Neural progenitor cell (in vitro differentiated cells): ENCODE measurements at regions not wholly inside any gene's neighbourhood (a gene's known extent, or its start where the extent isn't known, plus 50 kb on each side); places are given as distances from the start of the nearest gene placed in this dataset.
A peak's percentile ranks its signal among the peaks of the same experiment; 100 is the strongest.

ENCODE experiments used
- DNase-seq: peaks from one replicate; pipeline ENCODE4 v3.0.0-alpha.2; 2016; ENCODE audit warnings: low spot score
- H2AFZ ChIP-seq: fragments of 200-600 bp; sonication (generic); replicated peaks from 2 replicates; pipeline ENCODE4 v1.6.1; 2016; ENCODE audit warnings: antibody characterized with exemption
- H3F3A ChIP-seq: fragments of 200-600 bp; sonication (generic); 2 replicates; pipeline ENCODE4 v1.6.1; 2016; ENCODE audit warnings: antibody characterized with exemption, low read depth
- H3K27ac ChIP-seq: fragments of 200-600 bp; sonication (generic); 2 replicates; pipeline ENCODE4 v1.5.1; 2016; ENCODE audit warnings: mild to moderate bottlenecking
- H3K27me3 ChIP-seq: fragments of 200-600 bp; sonication (generic); 2 replicates; pipeline ENCODE4 v1.6.1; 2016; ENCODE audit warnings: mild to moderate bottlenecking, moderate library complexity
- H3K36me3 ChIP-seq: fragments of 200-600 bp; sonication (generic); 2 replicates; pipeline ENCODE4 v1.5.1; 2016
- H3K4me1 ChIP-seq: fragments of 200-600 bp; sonication (generic); 2 replicates; pipeline ENCODE4 v1.6.1; 2016; ENCODE audit warnings: mixed run types
- H3K4me2 ChIP-seq: fragments of 200-600 bp; sonication (generic); 2 replicates; pipeline ENCODE4 v1.6.1; 2016
- H3K4me3 ChIP-seq: fragments of 200-600 bp; sonication (generic); 2 replicates; pipeline ENCODE4 v1.5.1; 2016
- H3K79me2 ChIP-seq: fragments of 200-600 bp; sonication (generic); 2 replicates; pipeline ENCODE4 v1.6.1; 2016; ENCODE audit warnings: low read depth
- H3K9ac ChIP-seq: fragments of 200-600 bp; sonication (generic); 2 replicates; pipeline ENCODE4 v1.6.1; 2016
- H3K9me3 ChIP-seq: fragments of 200-600 bp; sonication (generic); 2 replicates; pipeline ENCODE4 v1.5.1; 2016; ENCODE audit warnings: low read depth
- H4K20me1 ChIP-seq: fragments of 200-600 bp; sonication (generic); 2 replicates; pipeline ENCODE4 v1.6.1; 2016; ENCODE audit warnings: low read depth
- H3K27ac Mint-ChIP-seq: 3 replicates; pipeline ENCODE4 v1.8.0; 2021; ENCODE audit warnings: mixed read lengths
- H3K27me3 Mint-ChIP-seq: 2 replicates; pipeline ENCODE4 v1.8.0; 2022; ENCODE audit warnings: low read depth, mild to moderate bottlenecking, inconsistent platforms, moderate library complexity, mixed read lengths; ENCODE audit not compliant: insufficient read depth
- H3K36me3 Mint-ChIP-seq: 3 replicates; pipeline ENCODE4 v1.8.0; 2021; ENCODE audit warnings: mixed read lengths
- H3K4me1 Mint-ChIP-seq: 3 replicates; pipeline ENCODE4 v1.8.0; 2021; ENCODE audit warnings: mixed read lengths
- H3K4me3 Mint-ChIP-seq: 3 replicates; pipeline ENCODE4 v1.8.0; 2021; ENCODE audit warnings: mild to moderate bottlenecking, moderate library complexity, mixed read lengths
- H3K9me3 Mint-ChIP-seq: 3 replicates; pipeline ENCODE4 v1.8.0; 2020; ENCODE audit warnings: mixed read lengths
- CTCF ChIP-seq: fragments of 200-600 bp; sonication (generic); IDR thresholded peaks from 2 replicates; pipeline ENCODE4 v1.5.1; 2017; ENCODE audit warnings: antibody characterized with exemption, mild to moderate bottlenecking
- EZH2 ChIP-seq: fragments of 200-600 bp; sonication (generic); IDR thresholded peaks from 2 replicates; pipeline ENCODE4 v1.6.1; 2017; ENCODE audit warnings: antibody characterized with exemption, mild to moderate bottlenecking, moderate library complexity
- EZH2phosphoT487 ChIP-seq: fragments of 200-600 bp; sonication (generic); IDR thresholded peaks from 2 replicates; pipeline ENCODE4 v1.6.1; 2017; ENCODE audit warnings: antibody characterized with exemption

GRCh38 chr13:103730407-103730806, 664.2 kb upstream of the SLC10A2 start:
- no peak for TF ChIP-seq EZH2
- no peak for TF ChIP-seq CTCF
- no peak for TF ChIP-seq EZH2phosphoT487

GRCh38 chr13:103726808-103727207, 660.6 kb upstream of the SLC10A2 start:
- H3K36me3 Mint-ChIP-seq: no peaks in the 10 kb centered on the region
- no peaks in the 10 kb centered on the region for H3K79me2 ChIP-seq
- H3K9me3 ChIP-seq: no peaks in the 10 kb centered on the region
- H3F3A ChIP-seq: no peaks in the 10 kb centered on the region
- no peaks in the 10 kb centered on the region for H3K9me3 Mint-ChIP-seq
- no peak overlapping the region for H3K9ac ChIP-seq
- H3K4me2 ChIP-seq: no peak overlapping the region
- H3K27ac Mint-ChIP-seq: no peak overlapping the region
- no peak for DNase-seq
- H3K27me3 Mint-ChIP-seq: no peaks in the 10 kb centered on the region
- H2AFZ ChIP-seq: no peak overlapping the region
- H3K27me3 ChIP-seq: no peaks in the 10 kb centered on the region
- no peaks in the 10 kb centered on the region for H3K4me1 Mint-ChIP-seq
- TF ChIP-seq CTCF (no peak), EZH2phosphoT487 (no peak), EZH2 (no peak)
- no peaks in the 10 kb centered on the region for H3K36me3 ChIP-seq
- H3K4me3 Mint-ChIP-seq: no peak overlapping the region
- H3K27ac ChIP-seq: no peak overlapping the region
- no peaks in the 10 kb centered on the region for H3K4me1 ChIP-seq
- H3K4me3 ChIP-seq: no peak overlapping the region
- H4K20me1 ChIP-seq: no peaks in the 10 kb centered on the region

More at GRCh38 chr13:103730407-103730806, 664.2 kb upstream of the SLC10A2 start:
- no peak overlapping the region for H3K4me3 ChIP-seq
- no peaks in the 10 kb centered on the region for H3K4me1 ChIP-seq
- no peak for DNase-seq
- Mint-ChIP-seq H3K27me3 (no peaks in the 10 kb centered on the region), H3K27ac (no peak overlapping the region), H3K4me3 (no peak overlapping the region), H3K9me3 (no peaks in the 10 kb centered on the region), H3K4me1 (no peaks in the 10 kb centered on the region), H3K36me3 (no peaks in the 10 kb centered on the region)
- no peaks in the 10 kb centered on the region for H3K36me3 ChIP-seq
- H3K9me3 ChIP-seq: no peaks in the 10 kb centered on the region
- no peak overlapping the region for H3K4me2 ChIP-seq
- H3F3A ChIP-seq: no peaks in the 10 kb centered on the region
- peak overlapping the region; percentile 5 for H2AFZ ChIP-seq
- no peak overlapping the region for H3K27ac ChIP-seq
- H3K79me2 ChIP-seq: no peaks in the 10 kb centered on the region
- H3K9ac ChIP-seq: no peak overlapping the region
- H3K27me3 ChIP-seq: no peaks in the 10 kb centered on the region
- H4K20me1 ChIP-seq: no peaks in the 10 kb centered on the region

GRCh38 chr13:103716718-103717117, 650.5 kb upstream of the SLC10A2 start:
- Histone ChIP-seq H3K27ac (no peak overlapping the region), H3F3A (no peaks in the 10 kb centered on the region), H3K4me2 (no peak overlapping the region), H3K4me3 (no peak overlapping the region), H3K36me3 (no peaks in the 10 kb centered on the region), H3K79me2 (no peaks in the 10 kb centered on the region), H3K4me1 (peaks cover 6% of the 10 kb centered on the region), H4K20me1 (no peaks in the 10 kb centered on the region), H3K27me3 (no peaks in the 10 kb centered on the region), H2AFZ (no peak overlapping the region), H3K9me3 (no peaks in the 10 kb centered on the region), H3K9ac (no peak overlapping the region)
- H3K27me3 Mint-ChIP-seq: no peaks in the 10 kb centered on the region
- no peaks in the 10 kb centered on the region for H3K9me3 Mint-ChIP-seq
- no peak overlapping the region for H3K4me3 Mint-ChIP-seq
- DNase-seq: no peak
- no peaks in the 10 kb centered on the region for H3K36me3 Mint-ChIP-seq
- H3K4me1 Mint-ChIP-seq: peaks cover 7% of the 10 kb centered on the region
- no peak overlapping the region for H3K27ac Mint-ChIP-seq
- TF ChIP-seq CTCF: no peak
- no peak for TF ChIP-seq EZH2
- no peak for TF ChIP-seq EZH2phosphoT487

- no peaks in the 10 kb centered on the region for H3F3A ChIP-seq
- no peaks in the 10 kb centered on the region for H3K79me2 ChIP-seq
- no peaks in the 10 kb centered on the region for H4K20me1 ChIP-seq
- H3K27me3 ChIP-seq: no peaks in the 10 kb centered on the region
- peaks cover 6% of the 10 kb centered on the region for H3K4me1 ChIP-seq
- H3K4me3 Mint-ChIP-seq: no peak overlapping the region
- H3K9ac ChIP-seq: no peak overlapping the region
- H3K4me1 Mint-ChIP-seq: peaks cover 7% of the 10 kb centered on the region
- no peak for TF ChIP-seq EZH2
- no peak for TF ChIP-seq EZH2phosphoT487
- no peak for TF ChIP-seq CTCF
- no peak overlapping the region for H3K27ac ChIP-seq
- no peaks in the 10 kb centered on the region for H3K27me3 Mint-ChIP-seq
- DNase-seq: no peak
- H3K4me2 ChIP-seq: no peak overlapping the region
- no peak overlapping the region for H3K4me3 ChIP-seq
- no peak overlapping the region for H3K27ac Mint-ChIP-seq
- no peaks in the 10 kb centered on the region for H3K36me3 ChIP-seq
- H2AFZ ChIP-seq: no peak overlapping the region
- no peaks in the 10 kb centered on the region for H3K9me3 Mint-ChIP-seq
- H3K36me3 Mint-ChIP-seq: no peaks in the 10 kb centered on the region
- H3K9me3 ChIP-seq: no peaks in the 10 kb centered on the region
These were observed 649.1 kb upstream of the SLC10A2 start for GRCh38 chr13:103715335-103715734.
